Right lobe of liver (tissue), 4 donors: ENCODE measurements at regions not wholly inside any gene's neighbourhood (a gene's known extent, or its start where the extent isn't known, plus 50 kb on each side); places are given as distances from the start of the nearest gene placed in this dataset.

Source experiments
- CTCF ChIP-seq, 4 donors: fragments of 200-600 bp in 3 of 4; fragments of 450-650 bp in 1 of 4; IDR thresholded peaks; one replicate each; pipeline versions ENCODE4 v1.5.1 to v1.8.0; 2016 to 2022; ENCODE audit warnings: antibody characterized with exemption in 4 of 4, mild to moderate bottlenecking in 2 of 4
- POLR2A ChIP-seq: fragments of 450-650 bp; IDR thresholded peaks from one replicate; pipeline ENCODE4 v1.6.1; 2017; ENCODE audit warnings: antibody characterized with exemption, mild to moderate bottlenecking
- donor health status: DM: no; HTN: no; CAD: no.
- donor health status: DM: no; HTN: no; CAD: no.
- donor health status: DM: no; HTN: yes; CAD: no.

GRCh38 chr3:99365979-99366378 is 272.4 kb upstream of the COL8A1 start:
- no peak for TF ChIP-seq CTCF (IDR thresholded peaks at IDR 0.05)
- no peak for TF ChIP-seq POLR2A
